GM06990 (cell line): ENCODE measurements at regions not wholly inside any gene's neighbourhood (a gene's known extent, or its start where the extent isn't known, plus 50 kb on each side); places are given as distances from the start of the nearest gene placed in this dataset.

Source experiments
- DNase-seq: peaks from one replicate; pipeline ENCODE4 v3.0.0-alpha.2; 2011; ENCODE audit not compliant: insufficient read length; ENCODE audit errors: extremely low read depth
- H3K27me3 ChIP-seq: replicated peaks from 2 replicates; pipeline ENCODE4 v1.6.0; 2011; ENCODE audit warnings: low read length; ENCODE audit not compliant: control insufficient read depth, insufficient read depth
- H3K36me3 ChIP-seq: 2 replicates; pipeline ENCODE4 v1.5.1; 2011; ENCODE audit warnings: low read length; ENCODE audit not compliant: control insufficient read depth, insufficient read depth
- H3K4me3 ChIP-seq: replicated peaks from 2 replicates; pipeline ENCODE4 v1.5.1; 2011; ENCODE audit warnings: low read depth, mild to moderate bottlenecking, control low read depth, low read length
- CTCF ChIP-seq: IDR thresholded peaks from 2 replicates; pipeline ENCODE4 v1.5.1; 2011; ENCODE audit warnings: low read length, control low read depth, mild to moderate bottlenecking, inconsistent platforms; ENCODE audit not compliant: insufficient read depth, poor library complexity, severe bottlenecking

GRCh38 chr16:82263521-82264143 is 93.6 kb upstream of the MPHOSPH6 start:
- H3K27me3 ChIP-seq, result no peaks in the 10 kb centered on the region
- peak; percentile 87 for TF ChIP-seq CTCF
- H3K4me3 ChIP-seq, result no peak overlapping the region

DNA sequence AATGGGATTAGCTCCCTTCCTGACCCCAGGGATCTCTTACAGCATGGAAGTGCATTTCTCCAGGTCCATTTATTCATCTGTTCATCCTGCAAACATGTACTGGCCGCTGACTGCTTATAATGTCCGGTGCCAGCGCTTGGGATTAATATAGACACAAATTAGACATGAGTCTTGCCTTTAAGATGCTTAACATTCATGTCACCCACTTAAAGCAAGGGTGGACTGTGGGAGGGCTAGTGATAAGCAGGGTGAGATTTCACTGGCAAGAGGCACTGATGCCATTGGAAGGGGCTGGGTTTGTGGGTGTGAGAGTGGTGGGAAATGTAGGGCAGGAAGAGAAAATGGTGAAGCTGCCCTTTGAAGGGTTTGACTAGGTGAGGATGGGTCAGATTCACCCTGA is 92.2 kb upstream of the MPHOSPH6 start:
- H3K36me3 ChIP-seq, result no peaks in the 10 kb centered on the region
- no peak overlapping the region for H3K4me3 ChIP-seq
- no peaks in the 10 kb centered on the region; the same call in 1 of the 2 replicates for H3K27me3 ChIP-seq
- no peak for DNase-seq
- TF ChIP-seq CTCF, result no peak

More at GRCh38 chr16:82263521-82264143, 93.6 kb upstream of the MPHOSPH6 start:
- no peaks in the 10 kb centered on the region for H3K36me3 ChIP-seq
- DNase-seq, result no peak

DNA sequence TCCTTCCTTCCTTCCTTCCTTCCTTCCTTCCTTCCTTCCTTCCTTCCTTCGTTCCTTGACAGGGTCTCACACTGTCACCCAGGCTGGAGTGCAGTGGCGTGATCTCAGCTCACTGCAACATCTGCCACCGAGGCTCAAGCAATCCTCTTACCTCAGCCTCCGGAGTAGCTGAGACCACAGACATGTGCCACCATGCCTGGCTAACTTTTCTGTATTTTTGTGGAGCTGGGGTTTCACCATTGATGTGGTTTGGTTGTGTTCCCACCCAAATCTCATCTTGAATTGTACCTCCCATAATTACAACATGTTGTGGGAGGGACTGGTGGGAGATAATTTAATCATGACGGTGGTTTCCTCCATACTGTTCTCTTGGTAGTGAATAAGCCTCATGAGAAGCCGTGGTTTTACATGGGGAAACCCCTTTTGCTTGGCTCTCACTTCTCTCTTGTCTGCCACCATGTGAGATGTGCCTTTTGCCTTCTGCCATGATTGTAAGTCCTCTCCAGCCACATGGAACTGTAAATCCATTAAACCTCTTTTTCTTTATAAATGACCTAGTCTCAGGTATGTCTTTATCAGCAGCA is 90.3 kb upstream of the MPHOSPH6 start:
- Histone ChIP-seq H3K4me3 (no peak overlapping the region), H3K27me3 (peaks cover 1% of the 10 kb centered on the region; the same call in 1 of the 2 replicates), H3K36me3 (no peaks in the 10 kb centered on the region)
- no peak for DNase-seq
- TF ChIP-seq CTCF, result no peak

DNA sequence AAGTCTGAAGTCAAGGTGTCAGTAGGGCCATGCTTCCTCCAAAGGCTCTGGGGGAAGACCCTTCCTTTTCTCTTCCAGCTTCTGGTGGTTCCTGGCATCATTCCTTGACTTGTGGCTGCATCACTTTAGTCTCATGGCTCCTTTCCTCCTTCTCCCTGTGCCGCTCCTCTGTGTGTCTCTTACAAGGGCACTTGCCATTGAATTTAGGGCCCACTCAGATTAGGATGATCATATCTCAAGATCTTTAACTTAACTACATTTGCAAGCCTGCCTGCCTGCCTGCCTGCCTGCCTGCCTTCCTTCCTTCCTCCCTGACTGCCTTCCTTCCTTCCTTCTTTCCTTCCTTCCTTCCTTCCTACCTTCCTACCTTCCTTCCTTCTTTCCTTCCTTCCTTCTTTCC is 89.7 kb upstream of the MPHOSPH6 start:
- peaks cover 1% of the 10 kb centered on the region; the same call in 1 of the 2 replicates for H3K27me3 ChIP-seq
- no peak for DNase-seq

DNA sequence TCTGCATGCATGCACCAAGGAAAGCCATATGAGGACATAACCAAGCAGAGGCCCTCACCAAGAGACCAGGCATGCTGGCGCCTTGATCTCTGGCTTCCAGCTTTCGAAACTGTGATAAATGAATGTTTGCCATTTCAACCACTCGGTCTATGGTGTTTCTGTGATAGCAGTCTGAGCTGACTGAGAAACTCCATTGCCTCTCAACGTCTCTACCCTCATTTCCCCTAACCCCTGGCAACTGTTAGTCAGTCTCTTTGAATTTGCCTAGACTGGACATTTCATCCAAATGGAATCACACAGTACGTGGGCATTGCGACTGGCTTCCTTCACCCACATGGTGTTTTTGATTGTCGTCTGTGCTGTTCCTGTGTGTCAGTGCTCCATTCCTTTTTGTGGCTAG is 88.0 kb upstream of the MPHOSPH6 start:
- TF ChIP-seq CTCF, result no peak
- DNase-seq, result no peak
- Histone ChIP-seq H3K27me3 (peaks cover 1% of the 10 kb centered on the region; the same call in 1 of the 2 replicates), H3K36me3 (no peaks in the 10 kb centered on the region), H3K4me3 (no peak overlapping the region)

More for the DNA sequence above, 89.7 kb upstream of the MPHOSPH6 start:
- Histone ChIP-seq H3K4me3 (no peak overlapping the region), H3K36me3 (no peaks in the 10 kb centered on the region)
- TF ChIP-seq CTCF, result no peak
